ENCODE measurements at regions not wholly inside any gene's neighbourhood (a gene's known extent, or its start where the extent isn't known, plus 50 kb on each side); places are given as distances from the start of the nearest gene placed in this dataset.

DNA sequence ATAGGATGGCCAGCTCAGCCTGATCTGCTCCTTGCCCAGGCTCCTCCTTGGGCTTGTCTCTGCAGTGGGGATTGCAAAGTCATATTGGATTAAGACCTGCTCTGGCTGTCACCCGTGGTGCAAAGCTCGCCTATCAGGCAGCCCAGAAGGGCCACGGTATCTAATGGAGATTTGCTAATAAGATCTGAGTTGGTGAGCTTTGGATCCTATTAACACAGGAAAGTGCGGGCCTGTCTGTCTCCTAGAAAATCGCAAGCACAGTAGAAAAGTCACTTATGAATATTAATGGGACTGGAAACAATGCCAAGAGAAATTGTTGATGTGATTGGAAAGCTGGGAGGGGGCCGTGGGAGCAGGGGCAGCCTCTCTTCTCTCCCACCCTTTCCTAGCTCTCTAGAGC lies 72.8 kb downstream of the CHST1 start:
- H3K9me2 ChIP-seq (ENCODE audit: insufficient read depth, low read length), result no peaks in the 10 kb centered on the region
- intact Hi-C loops (cut with micrococcal nuclease; ENCODE audit: unreplicated experiment), result no loop called here

GRCh38 chr11:45590743-45591142 lies 74.7 kb downstream of the CHST1 start:
- Histone ChIP-seq H3K36me3 (ENCODE audit: insufficient read depth, low read length) (no peaks in the 10 kb centered on the region), H3K9me3 (ENCODE audit: low read length) (no peaks in the 10 kb centered on the region), H3K9me2 (ENCODE audit: insufficient read depth, low read length) (no peaks in the 10 kb centered on the region), H3K4me2 (ENCODE audit: low read length) (no peak overlapping the region), H3K79me2 (ENCODE audit: insufficient read depth, low read depth, low read length) (no peaks in the 10 kb centered on the region), H3K4me3 (ENCODE audit: low read depth, low read length, poor library complexity, severe bottlenecking) (no peak overlapping the region), H2AFZ (ENCODE audit: low read length) (no peak overlapping the region), H3K4me1 (ENCODE audit: insufficient read depth, low read length, poor library complexity, severe bottlenecking) (no peaks in the 10 kb centered on the region), H4K20me1 (ENCODE audit: insufficient read depth, low read length) (no peaks in the 10 kb centered on the region), H3K27ac (ENCODE audit: low read depth, low read length, poor library complexity, severe bottlenecking) (no peak overlapping the region)
- no TSS peak for BruUV-seq (replicated peaks)
- ChIA-PET CTCF (ENCODE audit: unreplicated experiment) (no interaction called here), POLR2A (interaction anchor here (1.5 kb wide), 1 partner anchor 763 kb away, joined by 10 read pairs; no protein-coding TSS in a partner anchor)
- TF ChIP-seq EZH2phosphoT487 (IDR thresholded peaks at IDR 0.05; ENCODE audit: borderline replicate concordance, low read depth, low read length), result no peak
- TF ChIP-seq, protein P1, sequence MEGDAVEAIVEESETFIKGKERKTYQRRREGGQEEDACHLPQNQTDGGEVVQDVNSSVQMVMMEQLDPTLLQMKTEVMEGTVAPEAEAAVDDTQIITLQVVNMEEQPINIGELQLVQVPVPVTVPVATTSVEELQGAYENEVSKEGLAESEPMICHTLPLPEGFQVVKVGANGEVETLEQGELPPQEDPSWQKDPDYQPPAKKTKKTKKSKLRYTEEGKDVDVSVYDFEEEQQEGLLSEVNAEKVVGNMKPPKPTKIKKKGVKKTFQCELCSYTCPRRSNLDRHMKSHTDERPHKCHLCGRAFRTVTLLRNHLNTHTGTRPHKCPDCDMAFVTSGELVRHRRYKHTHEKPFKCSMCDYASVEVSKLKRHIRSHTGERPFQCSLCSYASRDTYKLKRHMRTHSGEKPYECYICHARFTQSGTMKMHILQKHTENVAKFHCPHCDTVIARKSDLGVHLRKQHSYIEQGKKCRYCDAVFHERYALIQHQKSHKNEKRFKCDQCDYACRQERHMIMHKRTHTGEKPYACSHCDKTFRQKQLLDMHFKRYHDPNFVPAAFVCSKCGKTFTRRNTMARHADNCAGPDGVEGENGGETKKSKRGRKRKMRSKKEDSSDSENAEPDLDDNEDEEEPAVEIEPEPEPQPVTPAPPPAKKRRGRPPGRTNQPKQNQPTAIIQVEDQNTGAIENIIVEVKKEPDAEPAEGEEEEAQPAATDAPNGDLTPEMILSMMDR (conservative IDR thresholded peaks at IDR 0.05; ENCODE audit: low read length), result no peak
- intact Hi-C loops (cut with micrococcal nuclease; ENCODE audit: unreplicated experiment), result no loop called here
- DNase-seq (ENCODE audit: low spot score), result no peak

More for the DNA sequence above, 72.8 kb downstream of the CHST1 start:
- H3K9me3 ChIP-seq (ENCODE audit: low read length), result no peaks in the 10 kb centered on the region
- H3K36me3 ChIP-seq (ENCODE audit: insufficient read depth, low read length), result no peaks in the 10 kb centered on the region
- ChIA-PET POLR2A (no interaction called here), CTCF (ENCODE audit: unreplicated experiment) (interaction anchor here (0.6 kb wide), 1 partner anchor 23 kb away, joined by 4 read pairs; no protein-coding TSS in a partner anchor)
- DNase-seq (ENCODE audit: low spot score), result no peak
- TF ChIP-seq, protein P1 (conservative IDR thresholded peaks at IDR 0.05; ENCODE audit: low read length), result no peak
- no peak for TF ChIP-seq EZH2phosphoT487 (IDR thresholded peaks at IDR 0.05; ENCODE audit: borderline replicate concordance, low read depth, low read length)
- H4K20me1 ChIP-seq (ENCODE audit: insufficient read depth, low read length), result no peaks in the 10 kb centered on the region
- H3K4me3 ChIP-seq (ENCODE audit: low read depth, low read length, poor library complexity, severe bottlenecking), result no peak overlapping the region
- H3K4me2 ChIP-seq (ENCODE audit: low read length), result no peak overlapping the region
- H3K27ac ChIP-seq (ENCODE audit: low read depth, low read length, poor library complexity, severe bottlenecking), result no peak overlapping the region
- H2AFZ ChIP-seq (ENCODE audit: low read length), result no peak overlapping the region
- no peaks in the 10 kb centered on the region for H3K4me1 ChIP-seq (ENCODE audit: insufficient read depth, low read length, poor library complexity, severe bottlenecking)
- H3K79me2 ChIP-seq (ENCODE audit: insufficient read depth, low read depth, low read length), result no peaks in the 10 kb centered on the region
- no TSS peak for BruUV-seq (replicated peaks)

DNA sequence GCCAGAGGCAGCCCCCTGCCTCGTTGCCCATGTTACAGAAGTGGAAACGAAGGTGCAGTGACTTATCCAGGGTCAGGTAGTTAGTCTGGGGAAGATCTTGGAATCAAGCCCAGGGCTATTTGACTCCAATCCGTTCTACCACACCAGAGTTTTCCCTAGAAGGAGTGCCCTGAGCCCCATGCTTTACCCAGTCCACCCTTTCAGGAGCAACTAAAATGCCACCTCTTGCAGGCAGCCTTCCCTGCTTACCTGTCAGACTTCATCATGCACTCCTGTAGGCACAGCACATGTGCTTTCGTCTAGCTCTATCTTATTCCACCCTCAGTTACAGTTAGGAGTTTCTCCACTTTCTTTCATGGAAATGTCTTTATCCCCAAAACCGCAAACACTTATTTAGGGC lies 80.2 kb downstream of the CHST1 start:
- Histone ChIP-seq H2AFZ (ENCODE audit: low read length) (no peak overlapping the region), H3K27ac (ENCODE audit: low read depth, low read length, poor library complexity, severe bottlenecking) (no peak overlapping the region), H4K20me1 (ENCODE audit: insufficient read depth, low read length) (no peaks in the 10 kb centered on the region), H3K36me3 (ENCODE audit: insufficient read depth, low read length) (no peaks in the 10 kb centered on the region), H3K4me1 (ENCODE audit: insufficient read depth, low read length, poor library complexity, severe bottlenecking) (no peaks in the 10 kb centered on the region), H3K4me3 (ENCODE audit: low read depth, low read length, poor library complexity, severe bottlenecking) (no peak overlapping the region), H3K4me2 (ENCODE audit: low read length) (no peak overlapping the region), H3K9me2 (ENCODE audit: insufficient read depth, low read length) (no peaks in the 10 kb centered on the region), H3K79me2 (ENCODE audit: insufficient read depth, low read depth, low read length) (no peaks in the 10 kb centered on the region), H3K9me3 (ENCODE audit: low read length) (no peaks in the 10 kb centered on the region)
- BruUV-seq (replicated peaks), result no TSS peak
- POLR2A ChIA-PET, result no interaction called here
- CTCF ChIA-PET (ENCODE audit: unreplicated experiment), result no interaction called here
- intact Hi-C loops (cut with micrococcal nuclease; ENCODE audit: unreplicated experiment), result no loop called here
- TF ChIP-seq, protein P1 (conservative IDR thresholded peaks at IDR 0.05; ENCODE audit: low read length), result no peak
- TF ChIP-seq EZH2phosphoT487 (IDR thresholded peaks at IDR 0.05; ENCODE audit: borderline replicate concordance, low read depth, low read length), result no peak
- DNase-seq (ENCODE audit: low spot score), result no peak
